ENCODE measurements at regions not wholly inside any gene's neighbourhood (a gene's known extent, or its start where the extent isn't known, plus 50 kb on each side); places are given as distances from the start of the nearest gene placed in this dataset.

DNA sequence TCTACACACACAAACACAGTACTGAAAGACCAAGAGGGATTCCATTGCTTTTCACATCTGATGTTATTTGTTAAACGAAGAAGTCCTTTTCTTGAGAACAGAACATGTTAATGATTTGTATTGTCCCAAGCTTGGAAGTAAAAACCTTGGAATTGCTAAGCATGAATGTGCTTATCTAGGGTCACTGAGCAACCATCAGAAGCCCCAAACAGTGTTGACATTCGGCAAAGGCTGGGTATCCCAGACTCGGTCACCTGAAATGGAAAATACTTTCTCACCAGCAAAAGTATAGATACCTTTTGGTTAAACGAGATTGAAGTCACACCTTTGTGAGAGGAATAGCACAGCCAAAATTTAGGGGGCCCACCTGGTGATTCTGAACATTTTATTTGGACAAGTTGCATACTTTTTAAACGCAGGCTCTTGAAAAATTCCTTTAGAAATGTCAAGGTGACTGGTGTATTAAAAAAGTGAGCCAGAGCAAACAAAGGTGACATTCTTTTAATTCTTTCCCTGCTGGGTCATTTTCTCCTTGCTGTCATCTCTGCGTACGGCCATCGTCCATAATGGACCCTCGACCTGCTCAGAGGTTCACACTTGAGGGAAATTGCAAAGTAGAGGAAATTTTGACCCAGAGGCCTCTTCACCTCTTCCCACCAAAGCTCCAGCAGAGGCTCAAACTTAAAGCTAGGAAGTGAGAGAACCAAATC is 95.8 kb upstream of the FOXA2 start:
- TF ChIP-seq, protein P1, sequence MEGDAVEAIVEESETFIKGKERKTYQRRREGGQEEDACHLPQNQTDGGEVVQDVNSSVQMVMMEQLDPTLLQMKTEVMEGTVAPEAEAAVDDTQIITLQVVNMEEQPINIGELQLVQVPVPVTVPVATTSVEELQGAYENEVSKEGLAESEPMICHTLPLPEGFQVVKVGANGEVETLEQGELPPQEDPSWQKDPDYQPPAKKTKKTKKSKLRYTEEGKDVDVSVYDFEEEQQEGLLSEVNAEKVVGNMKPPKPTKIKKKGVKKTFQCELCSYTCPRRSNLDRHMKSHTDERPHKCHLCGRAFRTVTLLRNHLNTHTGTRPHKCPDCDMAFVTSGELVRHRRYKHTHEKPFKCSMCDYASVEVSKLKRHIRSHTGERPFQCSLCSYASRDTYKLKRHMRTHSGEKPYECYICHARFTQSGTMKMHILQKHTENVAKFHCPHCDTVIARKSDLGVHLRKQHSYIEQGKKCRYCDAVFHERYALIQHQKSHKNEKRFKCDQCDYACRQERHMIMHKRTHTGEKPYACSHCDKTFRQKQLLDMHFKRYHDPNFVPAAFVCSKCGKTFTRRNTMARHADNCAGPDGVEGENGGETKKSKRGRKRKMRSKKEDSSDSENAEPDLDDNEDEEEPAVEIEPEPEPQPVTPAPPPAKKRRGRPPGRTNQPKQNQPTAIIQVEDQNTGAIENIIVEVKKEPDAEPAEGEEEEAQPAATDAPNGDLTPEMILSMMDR (IDR thresholded peaks at IDR 0.05; ENCODE audit: low read depth, low read length, missing input control) = no peak
- TF ChIP-seq REST (IDR thresholded peaks at IDR 0.05) (no peak), SP1 (IDR thresholded peaks at IDR 0.05) (no peak), JUND (IDR thresholded peaks at IDR 0.05) (no peak)
